Adipose tissue (tissue), 3 donors: ENCODE measurements at regions not wholly inside any gene's neighbourhood (a gene's known extent, or its start where the extent isn't known, plus 50 kb on each side); places are given as distances from the start of the nearest gene placed in this dataset.
"Not testable (repeated sequence)": the region's sequence is repeated elsewhere in the genome, so short reads cannot be mapped to it uniquely, and the experiment has no call there.

Experiments used
- H3K27ac ChIP-seq: one replicate; pipeline ENCODE4 v1.5.1; 2013; ENCODE audit warnings: low read depth, low read length
- WGBS, 3 donors: extraction: QIAGEN DNeasy Blood & Tissue Kit; methylation state at CpG; one replicate each; pipeline ENCODE4 v1.1.7; 2013; 5-methylcytosine and 5-hydroxymethylcytosine counted together
- donor health status: healthy with polysubstance abuse.
- donor health status: Bipolar disorder and iron deficiency.
- donor health status: healthy.

GRCh38 chr2:111595072-111595471, 288.9 kb downstream of the ANAPC1 start:
- H3K27ac ChIP-seq: not testable (repeated sequence)
- WGBS, 3 donors: 46 to 90% (median 90%) methylated on average over 2 to 3 of the region's 7 CpGs

DNA sequence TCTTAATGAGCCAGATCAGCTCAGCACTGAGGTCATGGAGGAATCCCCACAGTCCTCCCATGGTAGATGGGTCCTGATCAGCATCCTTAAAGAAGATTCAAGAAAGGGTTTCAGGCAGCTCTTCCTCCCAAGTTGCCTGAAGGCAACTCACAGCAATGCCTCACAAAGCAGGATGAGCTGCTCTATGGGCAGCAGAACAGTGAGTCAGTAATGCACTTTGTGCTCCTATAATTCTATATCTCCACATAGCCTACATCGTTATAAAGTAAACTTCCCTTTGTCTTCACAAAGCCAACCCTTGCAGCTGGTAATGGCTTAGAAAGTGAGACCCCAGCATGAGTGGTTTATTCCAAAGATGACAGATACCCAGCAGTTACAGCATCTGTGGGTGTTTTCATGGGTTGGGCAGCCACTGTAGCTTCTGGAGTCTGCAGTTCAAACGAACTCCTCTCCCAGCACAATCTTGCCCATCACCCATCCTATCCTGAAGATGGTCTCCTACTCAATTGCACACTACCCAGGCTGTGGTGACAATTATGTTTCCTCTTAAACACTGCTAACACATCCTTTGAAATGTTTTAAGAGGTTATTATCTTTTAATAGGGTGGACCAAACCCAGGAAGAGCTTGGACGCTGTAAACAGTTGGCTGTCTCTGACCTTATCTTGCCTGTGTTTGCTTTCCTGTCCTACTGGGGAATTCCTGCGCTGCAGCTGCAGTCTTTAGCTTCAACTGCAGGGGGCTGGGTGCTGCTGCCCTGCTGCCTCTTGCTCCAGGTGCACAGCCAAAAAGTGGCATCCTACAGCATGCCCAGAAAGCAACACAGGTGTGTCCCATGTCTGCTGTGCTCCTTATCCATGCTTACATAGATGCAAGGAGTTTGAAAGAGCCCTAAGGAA, 286.9 kb downstream of the ANAPC1 start:
- 33 to 80% (median 54%) methylated on average over 1 to 2 of the region's 4 CpGs for WGBS, 3 donors

GRCh38 chr2:111598944-111599343, 285.0 kb downstream of the ANAPC1 start:
- 63 to 66% (median 64%) methylated on average over 1 to 2 of the region's 2 CpGs for WGBS, 3 donors
- not testable (repeated sequence) for H3K27ac ChIP-seq

More for the DNA sequence above, 286.9 kb downstream of the ANAPC1 start:
- not testable (repeated sequence) for H3K27ac ChIP-seq

- WGBS, 3 donors: 82 to 98% (median 92%) methylated on average over 4 to 7 of the region's 7 CpGs
- H3K27ac ChIP-seq: not testable (repeated sequence)
Measured at GRCh38 chr2:111602259-111602658, 281.7 kb downstream of the ANAPC1 start.

DNA sequence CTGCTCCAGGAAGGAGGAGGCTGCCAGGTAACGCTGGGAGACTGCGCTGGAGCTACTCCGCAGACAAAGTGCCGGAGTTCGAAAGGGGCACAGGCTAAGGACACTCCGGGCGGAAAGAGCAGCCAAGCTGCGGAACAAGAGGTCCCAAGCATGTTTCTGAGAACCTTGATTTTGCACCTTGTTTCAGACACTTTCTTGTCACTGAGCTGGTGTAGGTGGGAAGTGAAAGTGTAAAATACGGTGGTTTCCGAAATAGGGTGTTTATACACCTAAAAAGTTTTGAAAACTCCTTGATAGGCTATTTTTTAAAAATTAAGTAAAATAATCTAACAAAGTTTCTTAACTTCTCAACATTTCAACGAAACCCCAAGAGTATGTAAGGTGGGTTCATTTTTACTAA, 278.2 kb downstream of the ANAPC1 start:
- not testable (repeated sequence) for H3K27ac ChIP-seq
- WGBS, 3 donors: 93 to 100% (median 97%) methylated on average over 4 to 7 of the region's 11 CpGs

- no CpG with 5 or more reads among the region's 1 CpG for WGBS, 3 donors
Measured at GRCh38 chr2:111606632-111607031, 277.4 kb downstream of the ANAPC1 start.

DNA sequence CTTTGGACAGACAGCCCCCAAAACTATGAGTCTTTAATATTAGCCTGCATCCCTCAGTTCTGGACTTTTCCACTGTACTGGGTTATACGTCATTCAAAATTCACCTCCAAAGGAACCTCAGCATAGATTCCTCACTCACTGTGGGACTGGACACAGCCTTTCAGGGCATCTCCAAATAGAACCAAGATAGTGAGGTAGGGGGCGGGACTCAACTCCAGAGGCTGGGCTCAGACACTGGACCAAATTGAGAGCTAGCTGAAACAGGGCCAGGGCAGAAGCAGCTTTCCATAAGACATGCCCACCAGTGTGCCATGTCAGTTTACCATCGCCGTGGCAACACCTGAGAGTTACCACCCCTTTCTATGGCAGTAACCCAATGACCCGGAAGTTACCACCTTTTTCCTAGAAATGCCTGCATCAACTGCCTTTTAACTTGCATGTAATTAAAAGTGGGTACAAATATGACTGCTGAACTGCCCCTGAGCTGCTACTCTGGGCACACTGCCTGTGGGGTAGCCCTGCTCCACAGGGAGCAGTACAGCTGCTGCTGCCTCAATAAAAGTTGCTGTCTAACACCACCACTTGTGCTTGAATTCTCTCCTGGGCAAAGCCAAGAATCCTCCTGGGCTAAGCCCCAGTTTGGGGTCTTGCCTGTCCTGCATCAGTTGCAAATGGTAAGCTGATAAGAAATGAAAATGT, 274.7 kb downstream of the ANAPC1 start:
- H3K27ac ChIP-seq: not testable (repeated sequence)
- 90 to 98% (median 95%) methylated on average over 1 to 4 of the region's 5 CpGs for WGBS, 3 donors

More at GRCh38 chr2:111606632-111607031, 277.4 kb downstream of the ANAPC1 start:
- not testable (repeated sequence) for H3K27ac ChIP-seq

DNA sequence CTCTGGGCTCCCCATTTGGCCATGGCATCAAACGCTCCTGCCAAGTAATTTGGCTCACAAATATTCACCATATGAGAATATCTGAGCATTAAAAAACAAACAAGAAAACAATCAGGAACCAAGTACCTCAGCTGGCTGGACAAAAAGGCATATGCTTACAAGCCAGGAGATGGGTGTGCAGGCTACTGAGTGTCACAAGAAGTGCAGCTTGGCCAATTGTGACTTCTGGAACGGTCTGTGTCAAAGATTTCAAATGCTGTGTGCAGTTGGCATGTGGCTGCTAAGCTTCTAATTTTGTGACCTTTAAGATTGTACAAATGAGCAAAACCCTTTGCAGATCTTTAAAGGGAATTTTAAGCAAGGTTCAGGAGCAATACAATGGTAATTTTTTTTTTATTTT, 274.0 kb downstream of the ANAPC1 start:
- 60 to 80% (median 70%) methylated on average over 2 of the region's 2 CpGs for WGBS, 3 donors
- H3K27ac ChIP-seq: not testable (repeated sequence)

DNA sequence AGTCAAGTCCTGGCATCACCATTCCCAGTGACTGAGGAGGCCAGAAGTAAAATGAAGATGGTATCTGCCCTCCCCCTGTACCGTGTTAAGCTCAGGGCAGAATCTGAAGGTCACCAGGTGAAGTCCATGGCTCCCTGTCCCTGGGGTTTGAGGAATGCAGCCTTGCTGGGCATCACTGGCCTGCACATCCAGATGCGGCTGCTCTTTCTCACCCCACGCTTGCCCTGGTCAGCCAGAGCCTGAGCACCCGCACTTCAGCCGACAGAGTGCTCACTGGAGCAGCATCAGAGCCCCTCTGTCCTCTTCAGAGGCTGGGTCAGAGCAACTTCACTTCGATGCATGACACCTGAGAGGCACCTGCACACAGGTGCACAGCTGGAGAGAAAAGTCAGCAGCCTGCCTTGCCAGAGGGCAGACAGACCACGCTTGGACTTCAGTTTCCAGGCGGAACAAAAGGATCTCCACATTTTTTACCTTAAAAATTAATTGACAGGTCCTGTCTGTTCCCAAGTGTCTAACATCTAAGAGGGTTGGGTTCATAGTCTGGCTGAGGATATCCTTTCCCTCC, 267.3 kb downstream of the ANAPC1 start:
- WGBS, 3 donors: 84 to 94% (median 93%) methylated on average over 8 of the region's 8 CpGs

GRCh38 chr2:111617299-111618225, 266.4 kb downstream of the ANAPC1 start:
- no peak overlapping the region for H3K27ac ChIP-seq
- 45 to 56% (median 54%) methylated on average over 9 of the region's 9 CpGs for WGBS, 3 donors

More for the DNA sequence above, 267.3 kb downstream of the ANAPC1 start:
- no peak overlapping the region for H3K27ac ChIP-seq

GRCh38 chr2:111618226-111618977, 265.6 kb downstream of the ANAPC1 start:
- no peak overlapping the region for H3K27ac ChIP-seq
- 53 to 69% (median 55%) methylated on average over 16 of the region's 16 CpGs for WGBS, 3 donors

DNA sequence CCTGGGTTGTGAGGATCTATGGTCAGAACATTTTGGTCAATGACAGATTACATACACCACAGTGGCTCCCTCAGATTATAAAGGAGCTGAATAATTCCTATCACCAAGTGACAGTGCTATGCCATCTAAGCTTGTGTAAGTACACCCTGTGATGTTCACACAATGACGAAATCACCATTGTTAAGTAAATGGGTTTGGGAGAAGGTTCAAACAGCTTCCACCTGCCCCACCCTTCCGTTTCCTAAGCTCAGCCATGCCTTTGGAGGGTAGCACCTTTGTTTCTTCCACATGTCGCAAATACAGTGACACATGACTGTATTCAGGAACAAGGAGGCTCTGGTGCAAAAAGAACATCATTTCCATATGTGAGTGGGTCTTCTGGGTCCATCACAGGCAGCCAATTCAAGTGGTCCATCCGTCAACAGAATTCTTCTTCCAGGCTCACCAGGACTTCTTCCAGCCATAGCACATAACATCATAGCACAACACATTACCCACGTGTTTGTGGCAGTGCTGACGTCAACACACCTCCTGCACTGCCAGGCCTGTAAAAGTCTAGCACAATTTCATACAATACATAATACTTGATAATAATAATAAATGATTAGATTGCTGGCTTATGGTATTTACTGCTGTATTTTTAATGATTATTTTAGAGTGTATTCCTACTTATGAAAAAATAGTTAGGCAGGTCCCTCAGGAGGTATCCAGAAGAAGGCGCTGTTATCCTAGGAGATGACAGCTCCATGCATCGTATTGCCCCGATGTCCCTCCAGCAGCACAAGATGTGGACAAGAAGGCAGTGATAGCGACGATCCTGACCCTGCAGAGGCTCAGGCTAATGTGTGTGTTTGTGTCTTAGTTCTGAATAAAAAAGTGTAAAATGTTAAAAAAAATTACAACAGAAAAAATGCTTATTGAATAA, 264.8 kb downstream of the ANAPC1 start:
- 69 to 77% (median 72%) methylated on average over 11 of the region's 11 CpGs for WGBS, 3 donors
- H3K27ac ChIP-seq: no peak overlapping the region

DNA sequence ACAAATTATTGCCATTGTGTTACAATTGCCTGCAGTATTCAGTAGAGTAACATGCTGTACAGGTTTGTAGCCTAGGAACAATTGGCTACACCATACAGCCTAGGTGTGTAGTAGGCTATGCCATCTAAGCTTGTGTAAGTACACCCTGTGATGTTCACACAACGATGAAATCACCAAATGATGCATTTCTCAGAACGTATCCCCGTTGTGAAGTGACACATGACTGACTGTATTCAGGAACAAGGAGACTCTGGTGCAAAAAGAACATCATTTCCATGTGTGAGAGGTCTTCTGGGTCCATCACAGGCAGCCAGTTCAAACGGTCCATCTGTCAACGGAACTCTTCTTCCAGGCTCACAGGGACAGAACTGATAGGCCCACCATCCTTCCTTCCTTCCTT, 263.7 kb downstream of the ANAPC1 start:
- WGBS, 3 donors: 83 to 84% (median 83%) methylated on average over 5 of the region's 5 CpGs
- H3K27ac ChIP-seq: no peak overlapping the region

DNA sequence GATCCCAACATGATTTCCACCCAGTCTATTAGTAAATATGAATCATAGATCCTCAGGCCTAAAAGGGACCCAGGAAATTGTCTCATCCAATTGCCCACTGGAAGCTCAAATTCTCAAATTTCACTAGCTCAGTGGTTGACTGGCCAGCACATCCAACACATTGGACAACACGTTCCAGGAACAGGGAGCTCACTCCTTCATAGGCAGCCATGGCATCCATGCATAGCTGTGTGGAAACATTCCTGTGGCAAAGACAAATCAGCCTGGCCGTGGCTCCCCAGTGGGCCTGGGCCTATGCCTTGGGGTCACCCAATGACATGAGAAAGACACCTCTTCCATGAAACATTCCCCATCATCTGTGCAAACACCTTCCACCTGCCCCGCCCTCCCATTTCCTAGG, 261.1 kb downstream of the ANAPC1 start:
- whole genome bisulfite sequencing, 3 donors: 89 to 99% (median 92%) methylated on average over 3 of the region's 3 CpGs

GRCh38 chr2:111623380-111623779, 260.6 kb downstream of the ANAPC1 start:
- WGBS, 3 donors: 90 to 94% (median 90%) methylated on average over 3 of the region's 3 CpGs
- H3K27ac ChIP-seq: no peak overlapping the region

More for the DNA sequence above, 261.1 kb downstream of the ANAPC1 start:
- H3K27ac ChIP-seq: no peak overlapping the region

GRCh38 chr2:111624411-111625156, 259.4 kb downstream of the ANAPC1 start:
- no peak overlapping the region for H3K27ac ChIP-seq
- WGBS, 3 donors: 34 to 60% (median 38%) methylated on average over 3 of the region's 3 CpGs
